DOHH2 (cell line): ENCODE measurements at regions not wholly inside any gene's neighbourhood (a gene's known extent, or its start where the extent isn't known, plus 50 kb on each side); places are given as distances from the start of the nearest gene placed in this dataset.

Experiments
- H3F3A ChIP-seq: fragments of 200-600 bp; sonication (generic), shearing (Covaris generic); 2 replicates; pipeline ENCODE4 v1.6.0; 2016; ENCODE audit warnings: antibody characterized with exemption, mild to moderate bottlenecking; ENCODE audit not compliant: control insufficient read depth, insufficient read depth
- H3K27ac ChIP-seq: fragments of 200-600 bp; sonication (generic); 2 replicates; pipeline ENCODE4 v1.5.1; 2014; ENCODE audit warnings: low read depth, mild to moderate bottlenecking, low read length, moderate library complexity
- H3K27me3 ChIP-seq: fragments of 200-600 bp; sonication (generic); 2 replicates; pipeline ENCODE4 v1.6.1; 2014; ENCODE audit warnings: mild to moderate bottlenecking, low read length, mixed read lengths; ENCODE audit not compliant: control insufficient read depth
- H3K36me3 ChIP-seq: fragments of 200-600 bp; sonication (generic); 2 replicates; pipeline ENCODE4 v1.6.1; 2014; ENCODE audit warnings: mild to moderate bottlenecking, low read length, moderate library complexity, mixed read lengths; ENCODE audit not compliant: control insufficient read depth
- H3K4me1 ChIP-seq: fragments of 200-600 bp; sonication (generic); 2 replicates; pipeline ENCODE4 v1.6.1; 2014; ENCODE audit warnings: mild to moderate bottlenecking, low read length, mixed read lengths; ENCODE audit not compliant: control insufficient read depth
- H3K4me2 ChIP-seq: fragments of 200-600 bp; sonication (generic); 2 replicates; pipeline ENCODE4 v1.6.0; 2014; ENCODE audit warnings: mild to moderate bottlenecking, low read length, moderate library complexity
- H3K4me3 ChIP-seq: fragments of 200-600 bp; sonication (generic); 2 replicates; pipeline ENCODE4 v1.5.1; 2014; ENCODE audit warnings: mild to moderate bottlenecking, low read length, mixed read lengths
- H3K79me2 ChIP-seq: fragments of 200-600 bp; sonication (generic); 2 replicates; pipeline ENCODE4 v1.6.1; 2014; ENCODE audit warnings: mild to moderate bottlenecking, low read length, mixed read lengths; ENCODE audit not compliant: control insufficient read depth
- H3K9me2 ChIP-seq: fragments of 200-600 bp; sonication (generic); replicated peaks from 2 replicates; pipeline ENCODE4 v1.6.1; 2014; ENCODE audit warnings: mild to moderate bottlenecking, low read length, mixed read lengths; ENCODE audit not compliant: control insufficient read depth
- H3K9me3 ChIP-seq: fragments of 200-600 bp; sonication (generic); 2 replicates; pipeline ENCODE4 v1.6.1; 2014; ENCODE audit warnings: antibody characterized with exemption, low read length, mixed read lengths; ENCODE audit not compliant: control insufficient read depth, insufficient read depth
- H4K20me1 ChIP-seq: fragments of 200-600 bp; sonication (generic); 2 replicates; pipeline ENCODE4 v1.6.0; 2014; ENCODE audit warnings: low read depth, mild to moderate bottlenecking, antibody characterized with exemption, low read length, moderate library complexity; ENCODE audit not compliant: control insufficient read depth, insufficient read depth
- EZH2phosphoT487 ChIP-seq: fragments of 200-600 bp; sonication (generic); IDR thresholded peaks from 2 replicates; pipeline ENCODE4 v1.6.1; 2017; ENCODE audit warnings: borderline replicate concordance, mild to moderate bottlenecking, antibody characterized with exemption, low read length, moderate library complexity, mixed read lengths
- TF ChIP-seq, protein P1 (sequence below): fragments of 200-600 bp; sonication (generic); IDR thresholded peaks from one replicate; pipeline ENCODE4 v1.5.1; 2014; ENCODE audit warnings: antibody characterized with exemption, mild to moderate bottlenecking, low read depth, low read length; ENCODE audit not compliant: poor library complexity, severe bottlenecking

DNA sequence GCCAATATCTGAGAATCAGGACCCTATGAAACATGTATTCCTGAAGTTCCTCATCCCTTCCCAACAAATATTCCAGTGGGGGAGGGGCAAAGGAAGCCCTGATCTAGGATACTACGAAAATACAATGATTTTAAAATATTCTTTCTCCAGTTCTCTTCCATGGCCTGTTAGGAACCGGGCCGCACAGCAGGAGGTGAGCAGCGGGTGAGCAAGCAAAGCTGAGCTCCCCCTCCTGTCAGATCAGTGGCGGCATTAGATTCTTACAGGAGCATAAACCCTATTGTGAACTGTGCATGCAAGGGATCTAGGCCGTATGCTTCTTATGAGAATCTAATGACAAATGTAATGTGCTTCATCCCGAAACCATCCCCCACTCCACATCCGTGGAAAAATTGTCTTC lies 370.8 kb downstream of the WDR11 start:
- no peaks in the 10 kb centered on the region for H3K4me1 ChIP-seq
- no peaks in the 10 kb centered on the region for H3F3A ChIP-seq
- H3K27me3 ChIP-seq: no peaks in the 10 kb centered on the region
- H3K9me2 ChIP-seq: no peaks in the 10 kb centered on the region
- H3K79me2 ChIP-seq: no peaks in the 10 kb centered on the region
- H3K4me2 ChIP-seq: no peak overlapping the region
- H3K4me3 ChIP-seq: no peak overlapping the region
- H4K20me1 ChIP-seq: no peaks in the 10 kb centered on the region
- H3K9me3 ChIP-seq: no peaks in the 10 kb centered on the region
- H3K27ac ChIP-seq: no peak overlapping the region
- H3K36me3 ChIP-seq: no peaks in the 10 kb centered on the region
- TF ChIP-seq EZH2phosphoT487: no peak
- TF ChIP-seq, protein P1, sequence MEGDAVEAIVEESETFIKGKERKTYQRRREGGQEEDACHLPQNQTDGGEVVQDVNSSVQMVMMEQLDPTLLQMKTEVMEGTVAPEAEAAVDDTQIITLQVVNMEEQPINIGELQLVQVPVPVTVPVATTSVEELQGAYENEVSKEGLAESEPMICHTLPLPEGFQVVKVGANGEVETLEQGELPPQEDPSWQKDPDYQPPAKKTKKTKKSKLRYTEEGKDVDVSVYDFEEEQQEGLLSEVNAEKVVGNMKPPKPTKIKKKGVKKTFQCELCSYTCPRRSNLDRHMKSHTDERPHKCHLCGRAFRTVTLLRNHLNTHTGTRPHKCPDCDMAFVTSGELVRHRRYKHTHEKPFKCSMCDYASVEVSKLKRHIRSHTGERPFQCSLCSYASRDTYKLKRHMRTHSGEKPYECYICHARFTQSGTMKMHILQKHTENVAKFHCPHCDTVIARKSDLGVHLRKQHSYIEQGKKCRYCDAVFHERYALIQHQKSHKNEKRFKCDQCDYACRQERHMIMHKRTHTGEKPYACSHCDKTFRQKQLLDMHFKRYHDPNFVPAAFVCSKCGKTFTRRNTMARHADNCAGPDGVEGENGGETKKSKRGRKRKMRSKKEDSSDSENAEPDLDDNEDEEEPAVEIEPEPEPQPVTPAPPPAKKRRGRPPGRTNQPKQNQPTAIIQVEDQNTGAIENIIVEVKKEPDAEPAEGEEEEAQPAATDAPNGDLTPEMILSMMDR: no peak

DNA sequence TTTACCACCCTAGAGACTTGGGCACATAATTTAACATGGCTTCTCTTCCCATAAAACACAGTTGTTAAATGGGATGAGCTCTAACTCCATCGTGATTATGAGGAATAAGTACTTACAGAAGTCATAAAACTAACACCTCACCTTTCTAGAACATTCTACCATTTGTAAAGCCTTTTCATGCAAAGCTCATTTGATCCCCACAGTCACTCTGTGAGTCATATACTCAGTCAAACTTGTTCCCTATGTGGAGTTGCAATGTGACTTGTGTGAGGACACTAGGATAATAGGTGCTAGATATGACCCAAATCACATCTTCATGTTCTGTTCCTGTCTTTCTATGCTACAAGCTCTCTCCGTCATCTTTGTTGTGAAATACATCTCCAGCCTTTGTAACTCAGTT lies 371.7 kb downstream of the WDR11 start:
- Histone ChIP-seq H3K27ac (no peak overlapping the region), H3K27me3 (no peaks in the 10 kb centered on the region), H3K4me3 (no peak overlapping the region), H3K9me3 (no peaks in the 10 kb centered on the region), H3K79me2 (no peaks in the 10 kb centered on the region), H4K20me1 (no peaks in the 10 kb centered on the region), H3F3A (no peaks in the 10 kb centered on the region), H3K36me3 (no peaks in the 10 kb centered on the region), H3K4me2 (no peak overlapping the region), H3K9me2 (no peaks in the 10 kb centered on the region), H3K4me1 (no peaks in the 10 kb centered on the region)
- TF ChIP-seq, protein P1: no peak
- TF ChIP-seq EZH2phosphoT487: no peak

DNA sequence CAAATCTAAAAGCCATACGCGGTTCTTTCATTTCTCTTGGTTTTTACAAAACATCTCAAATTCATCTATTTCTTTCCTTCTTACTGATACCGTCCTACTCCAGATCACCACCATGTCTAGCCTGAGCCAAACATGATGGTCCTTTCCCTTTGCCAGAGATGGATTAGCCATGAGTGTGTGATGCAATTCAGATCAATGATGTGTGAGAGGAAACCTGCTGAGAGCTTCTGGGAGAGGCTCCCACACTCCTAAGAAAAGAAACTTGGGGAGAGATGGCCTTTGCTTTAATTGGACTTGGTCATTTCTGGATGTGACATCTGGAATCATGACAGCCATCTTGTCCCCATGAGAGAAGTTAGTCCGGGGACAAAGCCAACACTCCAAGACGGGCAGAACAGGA lies 367.2 kb downstream of the FGFR2 start:
- Histone ChIP-seq H3K36me3 (no peaks in the 10 kb centered on the region), H3K79me2 (no peaks in the 10 kb centered on the region), H3K4me1 (no peaks in the 10 kb centered on the region), H3K27me3 (no peaks in the 10 kb centered on the region), H4K20me1 (no peaks in the 10 kb centered on the region), H3K9me2 (no peaks in the 10 kb centered on the region), H3K4me3 (no peak overlapping the region), H3K27ac (no peak overlapping the region), H3K9me3 (no peaks in the 10 kb centered on the region), H3K4me2 (no peak overlapping the region), H3F3A (no peaks in the 10 kb centered on the region)
- no peak for TF ChIP-seq EZH2phosphoT487
- TF ChIP-seq, protein P1: no peak

DNA sequence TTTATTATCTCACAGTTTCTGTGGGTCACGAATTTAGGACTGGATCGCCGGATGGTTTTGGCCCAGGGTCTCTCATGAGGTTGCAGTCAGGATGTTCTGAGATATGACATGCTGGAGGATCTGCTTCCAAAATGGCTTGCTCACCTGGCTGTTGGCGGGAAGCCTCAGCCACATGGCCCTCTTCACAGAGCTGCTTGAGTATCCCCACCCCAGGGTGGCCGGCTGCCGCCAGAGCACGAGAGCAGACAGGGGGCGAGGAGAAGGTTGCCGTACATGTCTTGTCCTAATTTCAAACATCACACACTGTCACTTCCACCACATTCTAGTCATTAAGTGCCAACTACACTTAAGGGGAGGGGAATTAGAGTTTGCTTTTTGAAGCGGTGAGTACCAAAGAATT lies 365.8 kb downstream of the FGFR2 start:
- Histone ChIP-seq H3K4me1 (no peaks in the 10 kb centered on the region), H3K36me3 (no peaks in the 10 kb centered on the region), H4K20me1 (no peaks in the 10 kb centered on the region), H3K79me2 (no peaks in the 10 kb centered on the region), H3K4me3 (no peak overlapping the region), H3K9me2 (no peaks in the 10 kb centered on the region), H3K9me3 (no peaks in the 10 kb centered on the region), H3F3A (no peaks in the 10 kb centered on the region), H3K27me3 (no peaks in the 10 kb centered on the region), H3K27ac (no peak overlapping the region), H3K4me2 (no peak overlapping the region)
- TF ChIP-seq EZH2phosphoT487: no peak
- TF ChIP-seq, protein P1: no peak
